SK-N-MC (cell line): ENCODE measurements at regions not wholly inside any gene's neighbourhood (a gene's known extent, or its start where the extent isn't known, plus 50 kb on each side); places are given as distances from the start of the nearest gene placed in this dataset.

Experiments
- EZH2 ChIP-seq: fragments of 200-600 bp; sonication (generic); IDR thresholded peaks from one replicate; pipeline ENCODE4 v1.6.1; 2017; ENCODE audit warnings: antibody characterized with exemption
- FOXP2 ChIP-seq: optimal IDR thresholded peaks from 2 replicates; pipeline ENCODE3; 2011; ENCODE audit warnings: mild to moderate bottlenecking, moderate library complexity; ENCODE audit not compliant: insufficient read depth; ENCODE audit errors: extremely low read length, control extremely low read depth
- POLR2AphosphoS5 ChIP-seq: IDR thresholded peaks from 2 replicates; pipeline ENCODE4 v1.6.1; 2012; ENCODE audit warnings: mild to moderate bottlenecking, low read depth, low read length, borderline replicate concordance

DNA sequence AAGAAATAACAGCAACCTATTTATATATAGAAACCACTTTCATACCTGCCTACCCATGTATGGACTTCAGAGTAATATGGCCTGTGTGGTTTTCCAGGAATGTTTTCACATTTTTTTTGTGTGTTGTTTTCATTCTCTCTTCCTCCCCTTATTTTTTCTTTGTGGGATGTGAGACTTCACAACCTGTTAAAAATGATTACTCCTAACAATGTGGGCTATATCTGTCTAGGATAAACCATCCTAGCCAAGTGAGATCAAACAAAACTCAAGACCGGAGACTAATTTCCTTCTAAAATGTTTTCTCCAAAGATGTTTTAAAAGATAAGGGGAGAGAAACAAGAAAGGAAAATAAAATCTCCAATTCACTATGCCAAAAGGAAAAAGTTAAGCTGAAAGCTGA is 106.1 kb upstream of the DIPK2B start:
- TF ChIP-seq EZH2 (no peak), POLR2AphosphoS5 (no peak), FOXP2 (no peak)
